ENCODE measurements at regions not wholly inside any gene's neighbourhood (a gene's known extent, or its start where the extent isn't known, plus 50 kb on each side); places are given as distances from the start of the nearest gene placed in this dataset.

GRCh38 chrX:125378205-125378604 lies 58.5 kb downstream of the TEX13C start:
- TF ChIP-seq POLR2A (IDR thresholded peaks at IDR 0.05; ENCODE audit: low read depth, low read length) = no peak
- no peak for DNase-seq (ENCODE audit: insufficient read length, low spot score)
- FAIRE-seq = no peak

GRCh38 chrX:125378770-125379169 lies 59.1 kb downstream of the TEX13C start:
- DNase-seq (ENCODE audit: insufficient read length, low spot score) = no peak
- FAIRE-seq = no peak
- TF ChIP-seq POLR2A (IDR thresholded peaks at IDR 0.05; ENCODE audit: low read depth, low read length) = no peak

- TF ChIP-seq POLR2A (IDR thresholded peaks at IDR 0.05; ENCODE audit: low read depth, low read length) = no peak
- DNase-seq (ENCODE audit: insufficient read length, low spot score) (no peak), FAIRE-seq (no peak)
These were observed 62.5 kb downstream of the TEX13C start for GRCh38 chrX:125382148-125382628.

GRCh38 chrX:125382889-125383288 lies 63.2 kb downstream of the TEX13C start:
- FAIRE-seq (no peak), DNase-seq (ENCODE audit: insufficient read length, low spot score) (no peak)
- TF ChIP-seq POLR2A (IDR thresholded peaks at IDR 0.05; ENCODE audit: low read depth, low read length) = no peak

- DNase-seq (ENCODE audit: insufficient read length, low spot score) (no peak), FAIRE-seq (no peak)
- TF ChIP-seq POLR2A (IDR thresholded peaks at IDR 0.05; ENCODE audit: low read depth, low read length) = no peak
These were observed 65.2 kb downstream of the TEX13C start for GRCh38 chrX:125384867-125385266.

GRCh38 chrX:125387945-125388344 lies 68.3 kb downstream of the TEX13C start:
- no peak for DNase-seq (ENCODE audit: insufficient read length, low spot score)
- FAIRE-seq = no peak
- no peak for TF ChIP-seq POLR2A (IDR thresholded peaks at IDR 0.05; ENCODE audit: low read depth, low read length)

GRCh38 chrX:125394449-125394848 lies 74.8 kb downstream of the TEX13C start:
- no peak for TF ChIP-seq POLR2A (IDR thresholded peaks at IDR 0.05; ENCODE audit: low read depth, low read length)
- DNase-seq (ENCODE audit: insufficient read length, low spot score) (no peak), FAIRE-seq (no peak)

GRCh38 chrX:125395626-125396025 lies 76.0 kb downstream of the TEX13C start:
- FAIRE-seq = no peak
- no peak for TF ChIP-seq POLR2A (IDR thresholded peaks at IDR 0.05; ENCODE audit: low read depth, low read length)
- DNase-seq (ENCODE audit: insufficient read length, low spot score) = no peak

GRCh38 chrX:125398959-125399440 lies 79.3 kb downstream of the TEX13C start:
- no peak for DNase-seq (ENCODE audit: insufficient read length, low spot score)
- no peak for TF ChIP-seq POLR2A (IDR thresholded peaks at IDR 0.05; ENCODE audit: low read depth, low read length)
- FAIRE-seq = no peak

GRCh38 chrX:125402807-125403206 lies 83.1 kb downstream of the TEX13C start:
- DNase-seq (ENCODE audit: insufficient read length, low spot score) (no peak), FAIRE-seq (no peak)
- TF ChIP-seq POLR2A (IDR thresholded peaks at IDR 0.05; ENCODE audit: low read depth, low read length) = no peak

GRCh38 chrX:125404667-125405160 lies 85.0 kb downstream of the TEX13C start:
- FAIRE-seq (no peak), DNase-seq (ENCODE audit: insufficient read length, low spot score) (no peak)
- TF ChIP-seq POLR2A (IDR thresholded peaks at IDR 0.05; ENCODE audit: low read depth, low read length) = no peak

GRCh38 chrX:125405339-125405738 lies 85.7 kb downstream of the TEX13C start:
- no peak for TF ChIP-seq POLR2A (IDR thresholded peaks at IDR 0.05; ENCODE audit: low read depth, low read length)
- DNase-seq (ENCODE audit: insufficient read length, low spot score) = no peak
- no peak for FAIRE-seq

- FAIRE-seq (no peak), DNase-seq (ENCODE audit: insufficient read length, low spot score) (no peak)
- no peak for TF ChIP-seq POLR2A (IDR thresholded peaks at IDR 0.05; ENCODE audit: low read depth, low read length)
These were observed 87.6 kb downstream of the TEX13C start for GRCh38 chrX:125407314-125407713.

- DNase-seq (ENCODE audit: insufficient read length, low spot score) (no peak), FAIRE-seq (no peak)
- TF ChIP-seq POLR2A (IDR thresholded peaks at IDR 0.05; ENCODE audit: low read depth, low read length) = no peak
These were observed 101.1 kb downstream of the TEX13C start for GRCh38 chrX:125420809-125421208.

- no peak for DNase-seq (ENCODE audit: insufficient read length, low spot score)
- TF ChIP-seq POLR2A (IDR thresholded peaks at IDR 0.05; ENCODE audit: low read depth, low read length) = no peak
- no peak for FAIRE-seq
These were observed 103.3 kb downstream of the TEX13C start for GRCh38 chrX:125422986-125423385.

- TF ChIP-seq POLR2A (IDR thresholded peaks at IDR 0.05; ENCODE audit: low read depth, low read length) = no peak
- DNase-seq (ENCODE audit: insufficient read length, low spot score) (no peak), FAIRE-seq (no peak)
These were observed 104.9 kb downstream of the TEX13C start for GRCh38 chrX:125424536-125424935.
